SK-N-MC (cell line): ENCODE measurements at regions not wholly inside any gene's neighbourhood (a gene's known extent, or its start where the extent isn't known, plus 50 kb on each side); places are given as distances from the start of the nearest gene placed in this dataset.

ENCODE experiments used
- DNase-seq: peaks from one replicate; pipeline ENCODE4 v3.0.0-alpha.2; 2011; ENCODE audit warnings: low read depth, low spot score
- H3K27ac ChIP-seq: fragments of 200-600 bp; sonication (generic); 2 replicates; pipeline ENCODE4 v1.5.1; 2016; ENCODE audit warnings: mixed run types
- H3K36me3 ChIP-seq: fragments of 200-600 bp; sonication (generic); 2 replicates; pipeline ENCODE4 v1.6.1; 2017; ENCODE audit warnings: antibody characterized with exemption, low read length, mixed read lengths; ENCODE audit not compliant: insufficient read depth
- H3K4me3 ChIP-seq: fragments of 200-600 bp; sonication (generic); 2 replicates; pipeline ENCODE4 v1.5.1; 2016
- H3K9ac ChIP-seq: fragments of 200-600 bp; sonication (generic); 2 replicates; pipeline ENCODE4 v1.8.0; 2017; ENCODE audit warnings: mixed run types, mixed read lengths; ENCODE audit not compliant: insufficient read length
- H3K9me3 ChIP-seq: fragments of 200-600 bp; sonication (generic); 2 replicates; pipeline ENCODE4 v1.6.1; 2017; ENCODE audit warnings: low read depth, mild to moderate bottlenecking, antibody characterized with exemption, low read length, moderate library complexity, mixed read lengths
- EZH2 ChIP-seq: fragments of 200-600 bp; sonication (generic); IDR thresholded peaks from one replicate; pipeline ENCODE4 v1.6.1; 2017; ENCODE audit warnings: antibody characterized with exemption
- FOXP2 ChIP-seq: optimal IDR thresholded peaks from 2 replicates; pipeline ENCODE3; 2011; ENCODE audit warnings: mild to moderate bottlenecking, moderate library complexity; ENCODE audit not compliant: insufficient read depth; ENCODE audit errors: extremely low read length, control extremely low read depth
- POLR2AphosphoS5 ChIP-seq: IDR thresholded peaks from 2 replicates; pipeline ENCODE4 v1.6.1; 2012; ENCODE audit warnings: mild to moderate bottlenecking, low read depth, low read length, borderline replicate concordance

GRCh38 chr1:175808573-175808972, 65.2 kb upstream of the TNR start:
- H3K9ac ChIP-seq = no peak overlapping the region
- H3K4me3 ChIP-seq = no peak overlapping the region
- DNase-seq = no peak
- H3K27ac ChIP-seq = no peak overlapping the region
- TF ChIP-seq FOXP2 (no peak), POLR2AphosphoS5 (no peak), EZH2 (no peak)
- no peaks in the 10 kb centered on the region for H3K9me3 ChIP-seq
- H3K36me3 ChIP-seq = no peaks in the 10 kb centered on the region

GRCh38 chr1:175804561-175804960, 61.2 kb upstream of the TNR start:
- no peak overlapping the region for H3K27ac ChIP-seq
- H3K9ac ChIP-seq = no peak overlapping the region
- no peak for TF ChIP-seq EZH2
- TF ChIP-seq FOXP2 = no peak
- no peak for TF ChIP-seq POLR2AphosphoS5
- no peak for DNase-seq
- no peaks in the 10 kb centered on the region for H3K36me3 ChIP-seq
- no peaks in the 10 kb centered on the region for H3K9me3 ChIP-seq
- no peak overlapping the region for H3K4me3 ChIP-seq

- Histone ChIP-seq H3K36me3 (no peaks in the 10 kb centered on the region), H3K27ac (no peak overlapping the region), H3K9ac (no peak overlapping the region), H3K4me3 (no peak overlapping the region), H3K9me3 (no peaks in the 10 kb centered on the region)
- DNase-seq = no peak
- TF ChIP-seq POLR2AphosphoS5 (no peak), EZH2 (no peak), FOXP2 (no peak)
Observed at GRCh38 chr1:175803413-175803812, 60.0 kb upstream of the TNR start.

DNA sequence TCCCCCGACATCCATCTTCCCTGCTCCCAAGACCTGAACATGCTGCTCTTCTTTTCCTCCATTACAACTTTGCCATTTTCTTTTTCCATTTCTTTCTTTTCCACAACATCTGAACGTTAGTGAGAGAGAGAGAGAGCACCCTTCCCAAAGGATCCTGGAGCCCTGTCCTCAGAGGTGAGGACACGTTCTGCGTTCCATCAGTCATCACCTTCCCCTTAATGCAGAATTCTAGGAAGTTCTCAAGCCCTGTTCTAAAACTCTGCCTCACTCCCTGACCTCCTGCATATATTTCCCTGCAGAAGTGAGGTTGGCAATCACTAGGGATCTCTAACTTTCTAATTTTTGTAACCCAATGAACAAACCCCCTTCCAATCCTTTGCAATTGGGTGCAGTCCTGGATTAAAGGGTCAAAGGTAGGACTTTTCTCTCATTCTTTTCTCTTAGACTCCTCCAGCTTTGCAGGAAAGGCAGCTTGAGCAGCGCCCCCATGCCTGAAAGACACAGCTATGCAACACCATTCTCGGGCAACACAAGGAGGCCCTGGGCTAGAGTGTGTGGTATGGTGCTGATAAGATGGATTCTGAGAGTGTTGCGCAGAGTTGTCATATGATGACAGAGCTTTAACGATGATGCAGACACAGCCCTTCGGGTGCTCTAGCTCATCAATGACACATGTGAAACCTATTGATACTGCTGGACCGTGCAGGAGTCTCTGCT, 59.2 kb upstream of the TNR start:
- TF ChIP-seq POLR2AphosphoS5 (no peak), EZH2 (no peak), FOXP2 (no peak)
- no peak overlapping the region for H3K9ac ChIP-seq
- H3K4me3 ChIP-seq = no peak overlapping the region
- no peak for DNase-seq
- H3K27ac ChIP-seq = no peak overlapping the region
- H3K36me3 ChIP-seq = no peaks in the 10 kb centered on the region
- no peaks in the 10 kb centered on the region for H3K9me3 ChIP-seq

DNA sequence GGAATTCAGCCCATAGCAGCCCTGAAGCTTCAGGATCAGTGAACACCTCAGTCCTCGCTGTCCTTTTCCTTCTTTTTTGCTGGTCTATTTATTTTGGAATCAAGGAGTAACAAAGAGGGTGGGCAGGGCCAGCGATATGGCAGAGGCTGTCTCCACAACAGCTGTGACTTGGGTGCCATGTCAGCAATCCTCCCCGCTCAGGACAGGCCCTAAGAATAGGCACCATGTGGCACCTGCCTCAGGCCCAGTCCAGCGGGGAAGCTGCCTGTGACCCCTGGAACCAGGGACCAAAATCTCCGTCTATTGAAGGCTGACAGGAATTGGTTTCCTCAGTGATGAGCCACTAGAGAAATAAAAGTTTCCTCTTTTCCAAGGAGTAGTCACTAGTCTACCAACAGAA, 58.6 kb upstream of the TNR start:
- TF ChIP-seq POLR2AphosphoS5 (no peak), FOXP2 (no peak), EZH2 (no peak)
- no peak overlapping the region for H3K9ac ChIP-seq
- no peak for DNase-seq
- no peaks in the 10 kb centered on the region for H3K36me3 ChIP-seq
- H3K4me3 ChIP-seq = no peak overlapping the region
- H3K9me3 ChIP-seq = no peaks in the 10 kb centered on the region
- no peak overlapping the region for H3K27ac ChIP-seq

DNA sequence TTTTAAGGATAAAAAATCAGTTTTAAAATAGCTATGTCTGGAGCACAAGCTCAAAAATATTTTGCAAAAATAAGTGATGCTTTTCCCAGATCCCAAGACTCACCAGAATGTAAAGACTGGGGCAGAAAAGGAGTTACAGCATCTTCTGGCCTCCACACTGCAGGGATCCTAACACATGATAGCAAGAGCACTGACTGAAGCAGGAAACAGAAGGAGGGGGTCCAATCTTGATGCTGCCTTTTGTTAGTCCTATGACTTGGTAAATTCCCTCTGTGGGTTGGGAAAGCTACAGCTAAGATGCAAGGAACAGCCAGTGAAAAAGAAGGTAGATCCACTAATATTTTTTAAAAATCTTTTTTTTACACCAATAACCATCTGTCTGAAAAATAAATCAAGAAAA, 54.2 kb upstream of the TNR start:
- H3K9me3 ChIP-seq = no peaks in the 10 kb centered on the region
- no peaks in the 10 kb centered on the region for H3K36me3 ChIP-seq
- H3K9ac ChIP-seq = no peak overlapping the region
- no peak for TF ChIP-seq FOXP2
- no peak for TF ChIP-seq EZH2
- no peak for TF ChIP-seq POLR2AphosphoS5
- DNase-seq = no peak
- H3K4me3 ChIP-seq = no peak overlapping the region
- no peak overlapping the region for H3K27ac ChIP-seq

GRCh38 chr1:175794586-175794985, 51.2 kb upstream of the TNR start:
- no peak overlapping the region for H3K4me3 ChIP-seq
- H3K9me3 ChIP-seq = no peaks in the 10 kb centered on the region
- DNase-seq = no peak
- TF ChIP-seq POLR2AphosphoS5 = no peak
- no peak for TF ChIP-seq FOXP2
- no peak for TF ChIP-seq EZH2
- H3K27ac ChIP-seq = no peak overlapping the region
- H3K9ac ChIP-seq = no peak overlapping the region
- no peaks in the 10 kb centered on the region for H3K36me3 ChIP-seq

DNA sequence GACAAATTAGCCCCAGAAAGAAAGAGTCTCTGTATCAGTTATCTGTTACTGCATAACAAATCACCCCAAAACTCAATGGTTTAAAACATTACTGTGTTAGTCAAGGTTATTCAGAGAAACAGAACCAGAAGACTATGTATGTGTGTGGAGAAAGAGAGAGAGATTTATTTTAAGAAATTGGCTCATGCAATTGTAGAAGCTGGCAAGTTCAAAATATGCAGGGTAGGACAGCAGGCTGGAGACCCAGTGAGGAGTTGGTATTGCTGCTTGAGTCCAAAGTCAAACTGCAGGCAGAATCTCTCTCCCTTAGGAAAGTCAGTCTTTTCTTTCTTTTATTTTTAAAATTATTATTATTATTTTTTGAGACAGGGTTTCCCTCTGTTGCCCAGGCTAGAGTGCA, 50.2 kb upstream of the TNR start:
- no peak for DNase-seq
- no peak overlapping the region for H3K4me3 ChIP-seq
- no peak overlapping the region for H3K27ac ChIP-seq
- H3K9me3 ChIP-seq = no peaks in the 10 kb centered on the region
- no peak for TF ChIP-seq EZH2
- no peak for TF ChIP-seq FOXP2
- TF ChIP-seq POLR2AphosphoS5 = no peak
- no peak overlapping the region for H3K9ac ChIP-seq
- no peaks in the 10 kb centered on the region for H3K36me3 ChIP-seq
